H1 (cell line): ENCODE measurements at regions not wholly inside any gene's neighbourhood (a gene's known extent, or its start where the extent isn't known, plus 50 kb on each side); places are given as distances from the start of the nearest gene placed in this dataset.
A peak's percentile ranks its signal among the peaks of the same experiment; 100 is the strongest.

Experiments
- CTCF ChIA-PET: fragments of 300-600 bp; sonication (Branson Sonifier 250); formaldehyde crosslinking; loops from one replicate; lab custom pipeline; 2021; ENCODE audit not compliant: partially characterized antibody; lab: Charles Lee
- POLR2A ChIA-PET: fragments of 300-600 bp; sonication (Branson Sonifier 250); formaldehyde crosslinking; loops from one replicate; lab custom pipeline; 2021; ENCODE audit warnings: inconsistent platforms; ENCODE audit not compliant: partially characterized antibody; lab: Charles Lee
- DNase-seq, 2 experiments: peaks; one replicate each; pipeline versions ENCODE4 v3.0.0 to v3.0.0-alpha.2; 2010 to 2022; ENCODE audit warnings: low spot score in 2 of 2, low read depth in 1 of 2, mixed read lengths in 1 of 2
- FAIRE-seq: peaks from 2 replicates; lab custom pipeline; 2011; peaks lifted over from hg19 to GRCh38; lab: Jason Lieb, UNC
- H2AFZ ChIP-seq: 2 replicates; pipeline ENCODE4 v1.8.1; 2012; ENCODE audit warnings: low read length, inconsistent platforms
- H2AK5ac ChIP-seq: 2 replicates; pipeline ENCODE4 v1.6.1; 2013; ENCODE audit warnings: low read depth, low read length
- H2BK120ac ChIP-seq: replicated peaks from 2 replicates; pipeline ENCODE3; 2013; ENCODE audit warnings: low read depth, low read length, inconsistent platforms
- H2BK12ac ChIP-seq: 2 replicates; pipeline ENCODE4 v1.6.1; 2013; ENCODE audit warnings: low read depth, low read length
- H2BK15ac ChIP-seq: 2 replicates; pipeline ENCODE4 v1.6.1; 2013; ENCODE audit warnings: low read length
- H2BK20ac ChIP-seq: 2 replicates; pipeline ENCODE4 v1.6.1; 2013; ENCODE audit warnings: low read length
- H2BK5ac ChIP-seq: 2 replicates; pipeline ENCODE4 v1.6.1; 2013; ENCODE audit warnings: low read depth, low read length
- H3K14ac ChIP-seq: 2 replicates; pipeline ENCODE4 v1.6.1; 2013; ENCODE audit warnings: inconsistent platforms; ENCODE audit not compliant: insufficient read length
- H3K18ac ChIP-seq: 2 replicates; pipeline ENCODE4 v1.6.1; 2013; ENCODE audit warnings: low read length; ENCODE audit errors: extremely low read depth
- H3K23ac ChIP-seq: 2 replicates; pipeline ENCODE4 v1.6.1; 2013; ENCODE audit warnings: inconsistent platforms; ENCODE audit not compliant: insufficient read length
- H3K23me2 ChIP-seq: 2 replicates; pipeline ENCODE4 v1.6.1; 2013; ENCODE audit warnings: low read depth, low read length
- H3K27ac ChIP-seq: 2 replicates; pipeline ENCODE4 v1.6.1; 2011; ENCODE audit warnings: low read depth, low read length, inconsistent platforms
- H3K27me3 ChIP-seq, 4 experiments: replicated peaks in 1 of 4; 1 replicate in 1 of 4; 2 replicates in 3 of 4; pipeline versions ENCODE4 v1.6.1 to v1.8.1; 2011 to 2013; ENCODE audit warnings: low read length in 3 of 4, mild to moderate bottlenecking in 3 of 4, inconsistent platforms in 2 of 4, mixed read lengths in 2 of 4, moderate library complexity in 1 of 4; ENCODE audit not compliant: control insufficient read depth in 3 of 4, insufficient read depth in 3 of 4; ENCODE audit errors: extremely low read depth in 1 of 4
- H3K36me3 ChIP-seq, 4 experiments: 2 replicates each; pipeline versions ENCODE4 v1.6.1 to v1.8.1; 2011 to 2013; ENCODE audit warnings: mild to moderate bottlenecking in 4 of 4, low read length in 3 of 4, moderate library complexity in 2 of 4, control low read depth in 1 of 4, inconsistent platforms in 1 of 4; ENCODE audit not compliant: insufficient read depth in 4 of 4, control insufficient read depth in 2 of 4
- H3K4ac ChIP-seq: replicated peaks from 2 replicates; pipeline ENCODE3; 2013; ENCODE audit warnings: low read length, low read depth, mixed read lengths, inconsistent platforms; ENCODE audit not compliant: insufficient read length
- H3K4me1 ChIP-seq, 4 experiments: replicated peaks in 1 of 4; 1 replicate in 1 of 4; 2 replicates in 3 of 4; pipeline versions ENCODE4 v1.6.1 to v1.8.1; 2011 to 2013; ENCODE audit warnings: low read length in 3 of 4, inconsistent platforms in 2 of 4, mixed read lengths in 1 of 4; ENCODE audit not compliant: insufficient read depth in 4 of 4, control insufficient read depth in 3 of 4
- H3K4me2 ChIP-seq, 2 experiments: 2 replicates each; pipeline versions ENCODE4 v1.6.1 to v1.8.1; 2011 to 2013; ENCODE audit warnings: low read depth in 2 of 2, low read length in 2 of 2, control low read depth in 1 of 2, inconsistent platforms in 1 of 2, mild to moderate bottlenecking in 1 of 2; ENCODE audit not compliant: insufficient read depth in 1 of 2
- H3K4me3 ChIP-seq, 4 experiments: fragments of 200-600, 300-600 bp in 1 of 4; sonication (generic), shearing (Covaris generic), sonication (Bioruptor Twin) in 1 of 4; 2 replicates each; pipeline versions ENCODE4 v1.5.1 to v1.8.1; 2011 to 2016; ENCODE audit warnings: low read length in 4 of 4, low read depth in 3 of 4, control low read depth in 2 of 4, inconsistent platforms in 2 of 4, mild to moderate bottlenecking in 2 of 4, mixed read lengths in 1 of 4, moderate library complexity in 1 of 4; ENCODE audit not compliant: insufficient read depth in 2 of 4; ENCODE audit errors: extremely low read depth in 1 of 4
- H3K56ac ChIP-seq: replicated peaks from 2 replicates; pipeline ENCODE3; 2013; ENCODE audit warnings: low read depth, mild to moderate bottlenecking, mixed read lengths, low read length, inconsistent platforms; ENCODE audit not compliant: insufficient read length
- H3K79me1 ChIP-seq: 2 replicates; pipeline ENCODE4 v1.6.1; 2013; ENCODE audit warnings: low read depth, low read length, control low read depth
- H3K79me2 ChIP-seq, 2 experiments: 2 replicates each; pipeline versions ENCODE4 v1.6.1 to v1.8.1; 2012 to 2013; ENCODE audit warnings: low read length in 2 of 2, mild to moderate bottlenecking in 2 of 2, inconsistent platforms in 1 of 2; ENCODE audit not compliant: insufficient read depth in 2 of 2, control insufficient read depth in 1 of 2
- H3K9ac ChIP-seq, 4 experiments: replicated peaks in 1 of 4; 1 replicate in 1 of 4; 2 replicates in 3 of 4; pipeline versions ENCODE4 v1.6.1 to v1.8.1; 2011 to 2013; ENCODE audit warnings: low read depth in 3 of 4, low read length in 3 of 4, control low read depth in 2 of 4, mild to moderate bottlenecking in 2 of 4, moderate library complexity in 2 of 4, inconsistent platforms in 1 of 4; ENCODE audit errors: extremely low read depth in 1 of 4
- H3K9me3 ChIP-seq, 2 experiments: 2 replicates each; pipeline versions ENCODE4 v1.6.1 to v1.8.1; 2012 to 2013; ENCODE audit warnings: mild to moderate bottlenecking in 2 of 2, moderate library complexity in 2 of 2, control low read depth in 1 of 2, inconsistent platforms in 1 of 2, low read depth in 1 of 2, low read length in 1 of 2, mixed read lengths in 1 of 2; ENCODE audit not compliant: insufficient read depth in 2 of 2
- H4K20me1 ChIP-seq, 2 experiments: replicated peaks in 1 of 2; 2 replicates each; pipeline versions ENCODE3 to v1.8.1; 2011 to 2013; ENCODE audit warnings: inconsistent platforms in 2 of 2, low read length in 2 of 2, mild to moderate bottlenecking in 1 of 2; ENCODE audit not compliant: insufficient read depth in 2 of 2, control insufficient read depth in 1 of 2
- H4K5ac ChIP-seq: 2 replicates; pipeline ENCODE4 v1.6.1; 2013; ENCODE audit warnings: low read length, low read depth, mixed read lengths, inconsistent platforms; ENCODE audit not compliant: insufficient read length
- H4K8ac ChIP-seq: 2 replicates; pipeline ENCODE4 v1.8.0; 2013; ENCODE audit warnings: mild to moderate bottlenecking, moderate library complexity, low read length, inconsistent platforms; ENCODE audit not compliant: insufficient read depth; ENCODE audit errors: extremely low read depth
- H4K91ac ChIP-seq: replicated peaks from 2 replicates; pipeline ENCODE3; 2013; ENCODE audit warnings: low read length, mixed read lengths, inconsistent platforms; ENCODE audit not compliant: insufficient read length
- ASH2L ChIP-seq: fragments of 200-600, 300-600 bp; sonication (generic); IDR thresholded peaks from one replicate; pipeline ENCODE4 v1.7.1; 2017; ENCODE audit warnings: low read length
- BACH1 ChIP-seq: IDR thresholded peaks from 2 replicates; pipeline ENCODE4 v1.6.1; 2012; ENCODE audit warnings: low read length, improper control_type of control experiment
- CTBP2 ChIP-seq: IDR thresholded peaks from 2 replicates; pipeline ENCODE4 v1.7.0; 2011; ENCODE audit warnings: borderline replicate concordance, mild to moderate bottlenecking, moderate library complexity, mixed read lengths, low read length; ENCODE audit not compliant: insufficient read depth, insufficient read length
- GTF2F1 ChIP-seq: IDR thresholded peaks from 2 replicates; pipeline ENCODE4 v1.6.1; 2012; ENCODE audit warnings: low read depth, low read length, improper control_type of control experiment, borderline replicate concordance
- SP1 ChIP-seq: IDR thresholded peaks from 2 replicates; pipeline ENCODE4 v1.6.1; 2011; ENCODE audit warnings: low read depth, low read length
- WGBS, 2 experiments: shearing (Covaris generic) in 1 of 2; methylation state at CpG; one replicate each; pipeline versions ENCODE4 v1.1.6 to v1.1.7; 2013 to 2015; ENCODE audit warnings: low lambda C conversion rate in 2 of 2, mixed read lengths in 2 of 2, inconsistent platforms in 1 of 2, low coverage in 1 of 2, missing lambda C conversion rate in 1 of 2; ENCODE audit not compliant: insufficient replicate concordance in 2 of 2, insufficient coverage in 1 of 2, insufficient read length in 1 of 2; ENCODE audit errors: extremely low coverage in 1 of 2, missing lambda C conversion rate in 1 of 2; 5-methylcytosine and 5-hydroxymethylcytosine counted together

GRCh38 chr2:187252063-187252462, 196.0 kb downstream of the CALCRL start:
- H4K20me1 ChIP-seq: no peaks in the 10 kb centered on the region
- no peaks in the 10 kb centered on the region for H3K23me2 ChIP-seq
- no peaks in the 10 kb centered on the region for H3K36me3 ChIP-seq
- H3K23ac ChIP-seq: no peak overlapping the region
- TF ChIP-seq ASH2L: no peak
- no peak for TF ChIP-seq GTF2F1
- no peak for TF ChIP-seq SP1
- no peak for TF ChIP-seq CTBP2
- TF ChIP-seq BACH1: no peak
- H2BK15ac ChIP-seq: no peak overlapping the region
- H3K9ac ChIP-seq: no peak overlapping the region
- FAIRE-seq (no peak), DNase-seq (no peak)
- H2BK12ac ChIP-seq: no peak overlapping the region
- WGBS, 2 experiments: 96% methylated on average over 10 of the region's 10 CpGs; no CpG with 5 or more reads in 1 of the 2 experiments
- no peaks in the 10 kb centered on the region for H3K27me3 ChIP-seq
- no peak overlapping the region for H2BK120ac ChIP-seq
- no peaks in the 10 kb centered on the region for H3K4me1 ChIP-seq
- no peak overlapping the region for H3K4ac ChIP-seq
- H4K91ac ChIP-seq: no peak overlapping the region
- H4K5ac ChIP-seq: no peak overlapping the region
- CTCF ChIA-PET: interaction anchor here (1.3 kb wide), 1 partner anchor 9 kb away, joined by 3 read pairs; no protein-coding TSS in a partner anchor
- H3K56ac ChIP-seq: no peak overlapping the region
- H3K4me2 ChIP-seq: no peak overlapping the region
- no peaks in the 10 kb centered on the region for H3K79me1 ChIP-seq
- H3K18ac ChIP-seq: no peak overlapping the region
- H2BK5ac ChIP-seq: no peak overlapping the region
- H4K8ac ChIP-seq: no peak overlapping the region
- no peak overlapping the region for H3K14ac ChIP-seq
- H2BK20ac ChIP-seq: no peak overlapping the region
- H3K4me3 ChIP-seq: no peak overlapping the region
- POLR2A ChIA-PET: no interaction called here
- H2AFZ ChIP-seq: peak overlapping the region; percentile 72; the same call in 1 of the 2 replicates
- H3K79me2 ChIP-seq: no peaks in the 10 kb centered on the region
- no peak overlapping the region for H2AK5ac ChIP-seq
- H3K9me3 ChIP-seq: no peaks in the 10 kb centered on the region
- H3K27ac ChIP-seq: no peak overlapping the region
